ENCODE measurements at regions not wholly inside any gene's neighbourhood (a gene's known extent, or its start where the extent isn't known, plus 50 kb on each side); places are given as distances from the start of the nearest gene placed in this dataset.

DNA sequence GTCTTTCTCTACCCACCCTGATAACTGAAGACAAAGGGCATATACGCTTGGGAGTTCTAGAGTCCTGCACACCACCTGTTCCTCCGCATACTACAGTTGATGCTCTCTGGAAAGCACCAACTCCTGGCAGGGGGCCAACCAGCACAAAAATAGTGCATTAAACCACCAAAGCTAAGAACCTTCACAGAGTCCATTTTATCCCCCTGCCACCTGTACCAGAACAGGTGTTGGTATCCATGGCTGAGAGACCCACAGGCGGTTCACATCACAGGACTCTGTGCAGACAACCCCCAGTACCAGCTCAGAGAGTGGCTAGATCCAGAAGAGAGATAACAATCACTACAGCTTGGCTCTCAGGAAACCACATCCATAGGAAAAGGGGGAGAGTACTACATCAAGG, 114.4 kb upstream of the POU1F1 start:
- no peak for DNase-seq

DNA sequence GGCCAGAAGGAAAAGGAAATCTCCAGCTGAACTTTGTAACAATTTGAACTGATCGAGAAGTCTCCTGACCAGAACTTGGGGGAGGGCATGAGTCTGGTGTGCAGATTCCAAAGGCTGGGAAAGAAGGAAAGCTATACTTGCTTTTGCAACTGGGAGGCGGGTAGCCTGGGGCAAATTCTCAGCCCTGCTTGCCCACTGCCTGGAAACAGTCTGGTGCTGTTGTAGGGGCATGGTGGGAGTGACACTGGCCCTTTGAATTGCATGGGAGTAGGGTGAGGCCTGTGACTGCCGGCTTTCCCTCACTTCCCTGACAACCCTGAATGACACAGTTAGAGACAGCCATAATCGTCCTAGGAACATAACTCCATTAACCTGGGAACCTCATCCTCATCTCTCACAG, 114.0 kb upstream of the POU1F1 start:
- no peak for DNase-seq

DNA sequence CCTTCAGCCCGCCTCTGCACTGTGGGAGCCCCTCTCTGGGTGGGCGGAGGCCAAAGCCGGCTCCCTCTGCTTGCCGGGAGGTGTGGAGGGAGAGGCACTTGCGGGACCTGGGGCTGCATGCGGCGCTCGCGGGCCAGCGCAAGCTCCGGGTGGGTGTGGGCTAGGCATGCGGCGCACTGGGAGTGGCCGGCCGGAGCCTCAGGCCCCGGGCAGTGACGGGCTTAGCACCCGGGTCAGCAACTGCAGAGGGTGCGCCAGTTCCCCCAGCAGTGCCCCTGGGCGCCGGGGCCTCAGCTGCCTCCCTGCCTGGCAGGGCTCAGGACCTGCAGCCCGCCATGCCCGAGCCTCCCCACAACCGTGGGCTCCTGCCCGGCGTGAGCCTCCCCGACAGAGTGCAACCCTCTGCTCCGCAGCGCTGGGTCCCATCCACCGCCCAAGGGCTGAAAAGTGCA, 98.9 kb upstream of the POU1F1 start:
- DNase-seq, result no peak

DNA sequence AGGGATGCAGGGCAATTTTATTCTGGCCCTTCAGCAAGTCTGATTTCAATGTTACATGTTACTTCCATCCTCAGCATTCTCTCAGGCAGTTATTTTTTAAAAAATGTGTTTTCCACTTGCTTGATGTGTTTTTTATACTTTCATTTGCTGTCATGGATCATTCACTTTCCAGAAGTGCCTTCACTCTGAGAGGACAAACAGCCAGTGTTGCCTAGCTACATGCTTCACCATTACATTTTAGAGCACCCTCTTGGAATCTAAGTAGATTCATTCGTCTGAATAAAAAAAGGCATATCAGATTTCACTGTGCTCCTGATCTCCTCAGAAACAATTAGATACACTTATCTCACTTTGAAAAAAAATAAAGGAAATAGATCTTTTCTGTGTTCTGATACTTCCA, 93.6 kb upstream of the POU1F1 start:
- no peak for DNase-seq

DNA sequence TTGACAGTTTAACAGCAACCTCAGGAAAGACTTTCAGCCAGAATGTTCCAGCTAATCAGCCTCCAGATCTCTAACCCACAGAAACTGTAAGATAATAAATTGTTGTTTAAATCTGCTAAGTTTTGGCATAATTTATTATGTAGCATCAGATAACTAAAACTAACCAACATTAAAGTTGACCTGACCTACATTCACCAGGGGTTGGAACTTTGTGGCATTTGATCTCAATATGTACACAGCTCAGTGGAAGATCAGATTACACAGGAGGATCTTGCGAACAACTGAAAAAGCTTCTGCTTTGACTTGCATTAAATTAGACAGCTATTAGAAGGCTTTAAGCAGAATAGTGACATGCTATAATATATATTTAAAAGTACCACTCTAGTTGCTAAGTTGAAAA, 91.4 kb upstream of the POU1F1 start:
- no peak for DNase-seq

DNA sequence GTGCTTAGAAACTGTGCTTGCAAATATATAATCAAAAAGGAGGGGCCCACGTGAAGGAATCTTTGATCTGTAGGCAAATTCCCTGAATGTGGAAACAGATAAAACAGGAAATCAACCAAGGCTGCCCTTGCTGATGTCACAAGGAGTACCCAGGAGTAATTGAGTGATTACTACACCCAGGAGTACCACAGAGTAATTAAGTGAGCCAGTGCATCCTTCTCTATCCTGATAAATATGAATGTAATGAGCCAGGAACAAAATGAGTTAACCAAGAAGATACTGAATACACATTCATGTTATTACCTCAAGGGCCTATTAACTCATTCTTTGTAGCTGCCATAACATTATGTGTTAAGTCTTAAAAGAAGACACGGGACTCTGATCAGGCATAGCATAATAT, 87.3 kb upstream of the POU1F1 start:
- no peak for DNase-seq

DNA sequence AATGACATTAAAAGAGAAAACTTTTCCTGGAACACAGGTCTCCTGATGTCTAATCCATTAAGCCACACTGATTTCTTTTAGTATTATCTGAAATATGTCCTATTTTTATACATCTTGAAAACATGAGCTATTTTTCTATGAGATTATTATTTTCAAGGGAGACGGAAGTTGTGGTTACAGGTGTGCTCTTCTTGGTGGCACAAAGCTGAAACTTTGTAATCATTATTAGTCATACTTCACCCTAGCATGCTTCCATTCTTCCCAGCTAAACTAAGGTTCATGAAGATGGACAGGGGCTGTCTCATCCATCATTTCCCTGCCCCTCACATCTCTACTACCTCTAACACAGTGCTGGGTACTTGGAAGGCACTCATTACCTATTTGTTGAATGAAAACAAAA, 85.6 kb upstream of the POU1F1 start:
- no peak for DNase-seq

DNA sequence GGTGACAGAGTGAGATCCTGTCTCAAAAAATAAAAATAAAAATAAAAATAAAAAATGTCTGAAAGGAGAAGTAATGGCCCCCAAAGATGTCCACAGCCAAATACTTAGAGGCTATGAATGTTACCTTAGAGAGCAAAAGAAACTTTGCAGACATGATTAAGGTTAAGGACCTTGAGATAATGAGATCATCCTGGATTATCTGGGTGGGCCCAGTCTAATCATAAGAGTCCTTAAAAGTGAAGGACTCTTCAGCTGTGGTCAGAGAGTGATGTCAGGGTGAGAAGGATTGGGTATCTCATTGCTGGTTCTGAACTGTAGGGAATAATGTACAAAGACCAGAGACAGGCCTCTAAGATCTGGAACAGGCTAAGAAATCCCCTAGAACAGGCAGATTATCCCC, 84.9 kb upstream of the POU1F1 start:
- no peak for DNase-seq

DNA sequence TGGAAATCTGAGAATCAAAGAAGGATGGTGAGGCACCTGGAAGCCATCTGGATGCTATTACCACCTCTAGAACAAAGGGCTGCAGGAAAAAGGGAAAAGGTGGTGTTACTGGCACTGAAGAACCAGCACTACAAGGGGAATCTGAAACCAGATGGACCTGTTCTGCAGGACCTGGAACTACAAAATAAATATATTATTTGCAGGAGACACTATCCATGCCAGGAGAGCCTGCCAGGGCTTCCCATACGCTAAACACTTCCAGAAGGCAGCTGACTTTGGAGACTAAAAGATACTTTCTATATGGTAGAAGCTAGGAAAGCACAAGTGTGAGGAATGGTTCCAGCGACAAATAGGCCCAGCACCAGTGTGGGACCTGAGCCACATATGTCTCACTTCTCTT, 83.4 kb upstream of the POU1F1 start:
- no peak for DNase-seq

DNA sequence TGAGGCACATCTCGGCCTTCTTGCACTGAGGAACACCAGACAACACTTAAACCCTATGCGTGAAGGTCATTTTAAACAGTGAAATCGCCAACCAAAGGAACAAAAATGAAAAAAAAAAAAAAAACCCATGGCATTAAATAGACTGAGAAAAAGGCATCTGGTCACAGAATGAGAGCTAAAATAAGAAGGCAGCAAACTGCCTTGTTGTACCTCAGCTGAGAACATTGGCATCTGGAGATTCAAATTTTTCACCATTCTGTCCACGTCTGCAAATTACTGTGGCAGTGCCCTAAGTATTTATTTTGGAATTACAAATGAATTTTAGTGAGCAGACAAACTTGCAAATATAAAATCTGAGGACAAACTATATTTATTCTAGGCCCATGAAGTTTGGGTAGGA, 82.6 kb upstream of the POU1F1 start:
- DNase-seq, result no peak

DNA sequence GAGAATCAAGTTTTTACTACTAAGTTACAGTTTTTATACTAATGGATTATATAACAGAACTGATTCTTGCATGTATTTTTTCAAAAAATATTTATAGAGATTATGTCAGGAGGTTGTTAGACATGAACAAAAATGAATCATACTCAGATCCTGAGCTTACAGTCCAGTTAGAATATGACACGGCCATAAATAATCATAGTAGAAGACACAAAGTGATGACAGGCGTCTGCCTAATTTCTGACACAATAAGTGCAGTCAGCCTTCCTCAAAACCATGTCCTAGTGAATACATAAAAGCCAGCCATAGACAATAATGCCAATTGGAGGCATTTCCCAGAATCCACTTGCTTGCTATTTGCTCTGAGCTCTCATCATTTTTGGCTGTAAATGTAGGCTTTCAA, 81.7 kb upstream of the POU1F1 start:
- DNase-seq, result no peak

DNA sequence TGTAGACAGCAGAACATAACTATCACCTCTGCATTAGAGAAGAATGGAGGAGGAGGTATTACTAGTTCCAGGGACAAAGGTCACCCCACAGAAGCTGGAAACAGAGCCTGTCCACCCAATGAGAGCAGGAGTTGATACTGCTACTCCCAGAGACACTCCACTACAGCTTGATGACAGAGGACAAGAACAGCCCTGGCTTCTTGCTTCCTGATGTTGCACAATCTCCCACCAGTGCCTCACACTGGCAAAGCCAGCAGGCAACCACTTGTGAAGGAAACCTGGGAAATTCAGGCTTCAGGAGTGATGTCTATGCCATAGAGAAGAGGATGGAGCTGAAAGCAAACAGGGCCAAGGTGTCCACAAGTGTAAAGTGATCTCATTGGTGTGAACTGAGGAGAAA, 78.0 kb upstream of the POU1F1 start:
- DNase-seq, result no peak

DNA sequence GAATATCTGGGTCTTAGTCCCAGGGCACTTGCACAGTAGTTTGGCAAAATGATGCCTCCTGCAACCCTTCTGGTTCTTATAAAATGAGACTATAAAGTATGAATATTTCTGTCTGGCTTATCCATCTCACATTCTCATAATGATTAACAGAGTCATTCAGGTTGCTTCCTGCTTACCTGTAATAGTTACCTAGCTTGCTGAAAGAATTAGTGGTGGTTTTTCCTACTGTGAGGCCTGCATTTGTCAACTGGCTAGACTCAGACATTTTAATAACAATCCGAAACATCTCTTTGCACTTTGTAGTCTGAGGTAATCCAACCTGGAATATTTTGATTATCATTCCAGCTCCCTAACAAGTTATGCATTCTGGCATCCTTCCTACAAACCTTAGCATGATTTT, 75.6 kb upstream of the POU1F1 start:
- DNase-seq, result no peak

DNA sequence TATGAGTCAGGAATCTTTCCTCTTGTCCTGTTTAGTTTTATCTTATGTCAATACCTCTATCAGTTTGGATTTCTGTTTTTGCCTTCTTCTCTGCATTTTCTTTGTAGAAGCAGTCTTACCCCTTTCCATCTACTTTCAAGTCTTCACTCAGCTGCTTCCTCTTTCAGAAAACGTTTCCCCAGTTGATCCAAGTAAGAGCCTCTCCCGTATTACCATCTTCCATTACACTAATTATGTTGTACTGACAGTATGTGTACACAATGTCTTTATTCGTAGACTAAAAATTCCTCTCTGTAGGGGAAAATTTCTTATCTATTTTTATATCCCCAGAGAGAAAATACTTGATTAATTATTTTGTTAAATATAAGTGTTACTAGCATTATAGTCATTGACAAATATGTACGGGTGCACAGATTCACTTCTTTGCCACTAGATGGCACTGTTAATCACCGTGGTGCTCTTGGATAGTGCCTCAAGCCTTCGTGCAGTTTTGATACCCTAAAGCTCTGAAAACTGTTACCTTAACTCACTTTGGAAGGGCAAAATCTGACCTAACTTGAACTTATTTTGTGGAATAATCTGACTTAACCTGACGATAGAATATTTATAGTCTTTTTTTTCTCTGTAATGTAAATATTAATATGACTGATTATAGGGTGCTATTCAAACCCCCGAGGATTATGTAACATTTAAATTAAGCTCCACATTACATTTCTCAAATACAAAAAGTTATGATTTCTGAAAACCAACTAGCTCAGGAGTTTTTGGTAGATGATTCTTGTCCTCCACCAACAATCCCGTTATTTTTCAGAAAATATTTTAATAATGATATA, 74.2 kb upstream of the POU1F1 start:
- DNase-seq, result peak; percentile 17

DNA sequence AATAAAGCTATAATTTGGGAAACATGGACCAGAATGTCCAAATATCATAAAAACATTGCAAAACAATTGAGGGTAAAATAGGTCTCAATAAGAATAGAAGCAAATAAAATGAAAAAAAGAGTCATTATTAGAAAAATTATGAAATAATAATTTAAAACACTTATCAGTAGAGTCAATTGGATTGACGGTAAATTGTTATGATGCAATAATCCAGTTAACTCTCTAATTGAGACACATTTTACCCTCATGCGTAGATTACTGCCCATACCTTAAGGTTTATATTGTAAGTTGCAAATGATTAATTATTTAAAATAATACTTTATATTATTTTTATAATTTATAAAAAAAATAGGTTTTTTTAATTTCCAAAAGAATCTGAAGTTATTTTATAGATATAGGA, 73.4 kb upstream of the POU1F1 start:
- no peak for DNase-seq

DNA sequence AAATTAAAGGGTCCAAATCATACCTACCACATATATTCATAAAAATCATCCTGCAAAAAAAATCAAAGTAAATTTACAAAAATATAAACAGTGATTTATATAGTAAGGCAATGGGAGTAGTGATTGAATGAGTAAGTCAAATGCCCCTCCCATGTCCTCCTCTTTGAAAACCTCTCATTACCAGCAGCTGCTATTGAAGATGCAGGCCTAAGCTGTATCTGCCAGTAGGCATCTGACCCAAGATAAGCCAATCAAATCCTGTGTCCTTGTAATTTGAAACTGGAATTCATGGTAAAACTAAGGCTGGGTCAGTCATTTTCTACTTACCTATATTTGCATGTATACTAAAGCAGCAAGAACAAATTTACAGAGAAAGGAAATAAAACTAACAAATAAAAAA, 60.4 kb upstream of the POU1F1 start:
- no peak for DNase-seq

DNA sequence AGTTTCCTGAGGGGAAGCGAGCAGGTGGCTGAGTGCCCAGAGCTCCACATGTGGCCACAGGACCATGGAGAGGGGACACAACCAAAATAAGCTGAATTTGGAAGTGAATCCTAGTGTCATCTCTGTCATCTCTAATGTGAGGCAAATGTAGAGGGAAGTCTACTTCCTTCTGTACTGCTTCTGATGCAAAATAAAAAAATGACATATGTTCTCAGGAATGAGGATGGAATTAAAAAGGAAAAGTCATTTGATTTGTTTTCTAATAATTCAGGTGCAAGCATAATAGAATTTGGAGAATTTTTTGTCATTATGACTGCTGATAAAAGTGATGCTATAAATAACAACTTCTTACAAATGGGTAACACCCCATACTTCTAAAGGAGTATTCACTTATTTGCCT, 59.5 kb upstream of the POU1F1 start:
- DNase-seq, result no peak

DNA sequence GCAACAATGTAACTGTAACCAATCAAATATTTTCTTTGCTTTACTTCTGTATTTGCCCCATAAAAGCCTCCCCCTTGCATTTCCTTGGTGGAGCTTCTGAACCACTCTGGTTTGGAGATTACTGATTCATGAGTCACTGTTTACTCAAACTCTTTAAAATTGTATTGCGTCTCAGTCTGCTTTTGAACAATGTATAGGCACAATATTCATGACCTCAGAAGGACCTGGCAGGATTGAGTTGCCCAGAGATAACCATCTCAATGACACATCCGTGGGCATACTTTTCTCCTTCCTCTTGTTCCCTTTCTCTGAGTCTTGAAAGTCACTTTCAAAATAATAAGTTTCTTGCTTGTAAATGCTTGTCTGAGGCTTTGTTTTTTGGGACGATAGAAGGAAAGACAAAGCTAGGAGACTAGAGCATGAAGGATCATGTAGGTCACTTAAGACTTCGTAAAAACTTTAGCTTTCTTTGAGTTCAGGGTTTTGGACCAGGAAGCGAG, 57.1 kb upstream of the POU1F1 start:
- no peak for DNase-seq

DNA sequence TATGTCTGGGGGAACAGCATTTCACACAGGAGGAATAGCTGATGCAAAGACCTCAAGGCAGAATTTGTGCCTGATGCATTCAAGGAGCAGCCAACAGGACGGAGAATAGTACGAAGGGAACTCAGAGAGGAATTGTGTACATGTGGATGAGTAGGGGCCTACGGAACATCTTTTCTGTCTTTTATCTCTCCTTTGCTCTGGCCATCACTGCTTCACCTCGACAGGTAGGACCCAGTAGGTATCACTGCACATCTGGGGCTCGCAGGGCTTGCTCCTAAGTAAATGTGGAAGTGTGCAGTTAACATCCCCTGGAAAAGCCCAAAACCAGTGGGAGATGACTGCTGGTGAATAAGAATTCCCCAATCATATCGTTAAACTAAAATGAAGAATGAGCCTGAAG, 56.4 kb upstream of the POU1F1 start:
- DNase-seq, result no peak

DNA sequence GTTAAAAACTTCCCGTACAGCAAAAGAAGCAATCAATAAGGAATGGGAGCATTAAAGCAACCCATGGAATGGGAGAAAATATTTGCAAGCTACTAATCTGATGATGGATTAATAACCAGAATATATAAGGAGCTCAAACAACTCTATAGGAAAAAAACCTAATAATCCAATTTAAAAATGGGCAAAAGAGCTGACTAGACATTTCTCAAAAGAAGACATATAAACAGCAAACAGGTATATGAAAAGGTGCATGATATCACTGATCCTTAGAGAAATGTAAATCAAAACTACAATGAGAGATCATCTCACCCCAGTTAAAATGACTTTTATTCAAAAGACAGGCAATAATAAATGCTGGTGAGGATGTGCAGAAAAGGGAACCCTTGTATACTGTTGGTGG, 52.7 kb upstream of the POU1F1 start:
- no peak for DNase-seq

Data from NCI-H526 treated with DMSO at 0.1 percent for 48 hours (cell line).